Progenitor cell of endocrine pancreas (in vitro differentiated cells): ENCODE measurements at regions not wholly inside any gene's neighbourhood (a gene's known extent, or its start where the extent isn't known, plus 50 kb on each side); places are given as distances from the start of the nearest gene placed in this dataset.

Source experiments
- DNase-seq: peaks from one replicate; pipeline ENCODE4 v3.0.0; 2021; ENCODE audit warnings: low spot score; ENCODE audit not compliant: unreplicated experiment
- H3K27ac Mint-ChIP-seq: 2 replicates; pipeline ENCODE4 v1.8.0; 2021; ENCODE audit warnings: mild to moderate bottlenecking, moderate library complexity, mixed read lengths
- H3K27me3 Mint-ChIP-seq: 2 replicates; pipeline ENCODE4 v1.8.0; 2021; ENCODE audit warnings: mixed read lengths
- H3K36me3 Mint-ChIP-seq: 2 replicates; pipeline ENCODE4 v1.8.0; 2022; ENCODE audit warnings: mixed read lengths; ENCODE audit not compliant: insufficient read depth
- H3K4me1 Mint-ChIP-seq: 2 replicates; pipeline ENCODE4 v1.8.0; 2021; ENCODE audit warnings: low read depth, mixed read lengths
- H3K4me3 Mint-ChIP-seq: 2 replicates; pipeline ENCODE4 v1.8.0; 2021; ENCODE audit warnings: low read depth, mild to moderate bottlenecking, moderate library complexity, mixed read lengths
- H3K9me3 Mint-ChIP-seq: 2 replicates; pipeline ENCODE4 v1.8.0; 2021; ENCODE audit warnings: low read depth, mixed read lengths
- TF ChIP-seq, protein P1 (sequence below): fragments of 200-600 bp; sonication (generic); IDR thresholded peaks from one replicate; pipeline ENCODE4 v1.5.0; 2021; ENCODE audit warnings: antibody characterized with exemption, mild to moderate bottlenecking; ENCODE audit not compliant: unreplicated experiment

DNA sequence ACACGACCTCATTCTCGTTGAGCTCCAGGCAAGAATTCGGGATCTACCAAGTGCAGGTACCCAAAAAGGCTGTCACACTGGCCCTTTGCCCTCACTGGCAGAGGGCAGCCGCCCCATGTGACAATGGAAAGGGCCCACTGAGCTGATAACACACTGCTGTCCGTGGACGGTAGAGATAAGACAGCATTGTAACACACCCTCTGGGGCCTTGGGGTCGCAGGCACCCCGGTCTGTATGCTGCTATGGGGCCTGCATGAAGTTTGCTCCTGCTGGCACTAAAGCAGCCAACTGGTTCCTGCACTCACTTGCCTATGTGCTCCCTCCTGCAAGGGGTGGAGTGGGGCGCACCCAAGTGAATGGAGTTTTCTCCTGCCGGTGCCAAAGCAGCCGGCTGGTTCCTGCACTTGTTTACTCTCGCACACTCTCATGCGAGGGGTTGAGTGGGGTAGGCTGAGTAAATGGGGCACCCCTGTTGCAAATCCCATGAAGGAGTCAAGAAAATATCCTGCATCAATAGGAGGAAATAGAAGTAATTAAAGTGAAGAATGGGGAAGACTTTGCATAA, 477.9 kb downstream of the ATP23 start:
- H3K36me3 Mint-ChIP-seq: peaks cover 3% of the 10 kb centered on the region

DNA sequence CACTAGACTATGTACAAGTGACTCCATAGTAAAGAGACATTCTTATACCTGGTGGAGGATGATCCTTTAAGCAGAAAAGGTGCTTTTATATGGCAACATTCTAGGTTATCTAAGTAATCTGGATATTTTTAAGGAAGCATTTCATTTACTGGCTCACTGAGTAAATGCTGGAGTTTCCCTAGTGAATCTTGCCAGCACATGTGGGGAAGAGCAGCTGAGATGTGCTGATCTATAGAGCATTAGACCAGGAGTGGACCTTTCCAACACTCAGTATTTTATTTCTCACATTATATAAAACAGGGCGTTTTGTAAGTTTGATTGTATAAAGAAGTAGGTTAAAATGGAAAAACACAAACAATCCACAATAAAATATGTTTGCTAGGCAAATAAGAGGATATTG, 478.5 kb downstream of the ATP23 start:
- no peak overlapping the region for H3K27ac Mint-ChIP-seq
- DNase-seq: no peak
- peaks cover 3% of the 10 kb centered on the region for H3K36me3 Mint-ChIP-seq
- H3K4me3 Mint-ChIP-seq: no peak overlapping the region
- H3K27me3 Mint-ChIP-seq: no peaks in the 10 kb centered on the region
- TF ChIP-seq, protein P1, sequence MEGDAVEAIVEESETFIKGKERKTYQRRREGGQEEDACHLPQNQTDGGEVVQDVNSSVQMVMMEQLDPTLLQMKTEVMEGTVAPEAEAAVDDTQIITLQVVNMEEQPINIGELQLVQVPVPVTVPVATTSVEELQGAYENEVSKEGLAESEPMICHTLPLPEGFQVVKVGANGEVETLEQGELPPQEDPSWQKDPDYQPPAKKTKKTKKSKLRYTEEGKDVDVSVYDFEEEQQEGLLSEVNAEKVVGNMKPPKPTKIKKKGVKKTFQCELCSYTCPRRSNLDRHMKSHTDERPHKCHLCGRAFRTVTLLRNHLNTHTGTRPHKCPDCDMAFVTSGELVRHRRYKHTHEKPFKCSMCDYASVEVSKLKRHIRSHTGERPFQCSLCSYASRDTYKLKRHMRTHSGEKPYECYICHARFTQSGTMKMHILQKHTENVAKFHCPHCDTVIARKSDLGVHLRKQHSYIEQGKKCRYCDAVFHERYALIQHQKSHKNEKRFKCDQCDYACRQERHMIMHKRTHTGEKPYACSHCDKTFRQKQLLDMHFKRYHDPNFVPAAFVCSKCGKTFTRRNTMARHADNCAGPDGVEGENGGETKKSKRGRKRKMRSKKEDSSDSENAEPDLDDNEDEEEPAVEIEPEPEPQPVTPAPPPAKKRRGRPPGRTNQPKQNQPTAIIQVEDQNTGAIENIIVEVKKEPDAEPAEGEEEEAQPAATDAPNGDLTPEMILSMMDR: no peak
- peaks cover 16% of the 10 kb centered on the region for H3K9me3 Mint-ChIP-seq
- H3K4me1 Mint-ChIP-seq: peaks cover 23% of the 10 kb centered on the region

More for the DNA sequence above, 477.9 kb downstream of the ATP23 start:
- H3K9me3 Mint-ChIP-seq: peaks cover 16% of the 10 kb centered on the region
- peaks cover 25% of the 10 kb centered on the region for H3K4me1 Mint-ChIP-seq
- H3K4me3 Mint-ChIP-seq: no peak overlapping the region
- TF ChIP-seq, protein P1: no peak
- no peak overlapping the region for H3K27ac Mint-ChIP-seq
- H3K27me3 Mint-ChIP-seq: no peaks in the 10 kb centered on the region
- no peak for DNase-seq

DNA sequence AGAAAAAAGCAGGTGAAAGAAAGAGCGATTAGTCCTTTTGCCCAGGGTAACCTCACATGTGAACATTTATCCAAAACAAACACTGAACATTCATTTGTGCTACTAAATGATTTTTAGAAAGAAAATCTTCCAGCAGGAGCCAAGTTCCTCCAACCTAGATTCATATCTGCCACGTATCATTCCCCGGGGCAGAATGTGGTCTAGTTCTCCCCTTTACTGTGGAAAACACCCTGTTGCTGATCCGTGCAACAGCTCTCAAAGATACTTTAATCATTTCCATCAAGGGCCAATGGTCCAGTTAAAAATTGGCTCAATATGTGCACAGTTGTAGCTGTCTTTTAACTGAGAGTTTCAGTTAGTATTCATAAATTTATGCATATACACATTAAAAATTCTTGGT, 479.1 kb downstream of the ATP23 start:
- Mint-ChIP-seq H3K4me1 (peaks cover 26% of the 10 kb centered on the region), H3K36me3 (peaks cover 3% of the 10 kb centered on the region), H3K27me3 (no peaks in the 10 kb centered on the region), H3K4me3 (no peak overlapping the region), H3K27ac (no peak overlapping the region), H3K9me3 (peaks cover 16% of the 10 kb centered on the region)
- DNase-seq: no peak
- TF ChIP-seq, protein P1: no peak

GRCh38 chr12:58421990-58422389, 480.6 kb downstream of the ATP23 start:
- H3K9me3 Mint-ChIP-seq: peaks cover 22% of the 10 kb centered on the region
- TF ChIP-seq, protein P1: no peak
- H3K4me3 Mint-ChIP-seq: no peak overlapping the region
- H3K27ac Mint-ChIP-seq: peak overlapping the region; percentile 14
- peaks cover 25% of the 10 kb centered on the region for H3K4me1 Mint-ChIP-seq
- H3K36me3 Mint-ChIP-seq: peaks cover 6% of the 10 kb centered on the region
- H3K27me3 Mint-ChIP-seq: no peaks in the 10 kb centered on the region
- no peak for DNase-seq

DNA sequence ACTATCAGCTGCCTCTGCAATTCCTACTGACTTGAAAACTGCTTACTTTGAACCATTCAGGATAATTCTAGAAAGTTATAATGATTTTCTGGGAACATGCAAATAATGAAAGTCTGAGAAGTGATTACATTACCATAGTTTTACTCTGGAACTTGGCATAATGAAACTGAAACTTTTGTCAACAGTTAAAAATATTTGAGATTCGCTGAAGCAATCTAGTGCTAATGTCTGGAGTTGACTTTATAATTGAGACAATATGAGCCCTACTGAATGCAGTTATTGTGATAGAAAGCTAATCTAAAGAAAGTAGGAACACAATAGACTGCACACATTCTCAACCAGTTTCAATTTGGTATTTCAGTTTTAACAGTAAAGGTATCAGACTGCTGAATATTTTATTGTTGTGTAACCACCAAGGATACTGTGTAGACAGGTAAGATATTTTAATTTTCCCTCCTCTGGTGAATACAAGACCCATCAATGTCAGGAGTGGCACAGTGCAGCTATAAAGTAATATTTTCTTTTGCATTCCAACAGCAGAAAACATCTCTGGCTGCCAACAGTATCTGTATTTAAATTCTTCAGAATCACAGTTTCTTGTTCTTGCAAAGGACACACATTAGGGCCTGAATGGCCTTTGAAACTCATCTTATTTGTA, 483.5 kb downstream of the ATP23 start:
- Mint-ChIP-seq H3K36me3 (peaks cover 7% of the 10 kb centered on the region), H3K9me3 (peaks cover 26% of the 10 kb centered on the region), H3K27me3 (no peaks in the 10 kb centered on the region), H3K27ac (peak overlapping the region; percentile 97), H3K4me3 (no peak overlapping the region), H3K4me1 (peaks cover 24% of the 10 kb centered on the region)
- TF ChIP-seq, protein P1: no peak
- DNase-seq: no peak
